RWPE1 (cell line): ENCODE measurements at regions not wholly inside any gene's neighbourhood (a gene's known extent, or its start where the extent isn't known, plus 50 kb on each side); places are given as distances from the start of the nearest gene placed in this dataset.

Source experiments
- CTCF ChIA-PET: fragments of 350-600 bp; sonication (Branson Sonifier 250); formaldehyde crosslinking; extraction: SDS; loops from one replicate; lab custom pipeline; 2021; lab: Yijun Ruan, JAX
- POLR2A ChIA-PET: fragments of 400-600 bp; formaldehyde crosslinking; extraction: SDS; loops from one replicate; lab custom pipeline; 2020; ENCODE audit warnings: antibody characterized with exemption; ENCODE audit not compliant: low non-redundant PET; lab: Yijun Ruan, JAX
- DNase-seq: peaks from one replicate; pipeline ENCODE4 v3.0.0; 2012; ENCODE audit warnings: low spot score
- H3K27ac ChIP-seq: fragments of 450-650 bp; 2 replicates; pipeline ENCODE4 v1.5.1; 2017
- TF ChIP-seq, protein P1 (sequence below): fragments of 450-650 bp; conservative IDR thresholded peaks from 2 replicates; pipeline ENCODE4 v1.5.1; 2017; ENCODE audit warnings: low read depth, mild to moderate bottlenecking

DNA sequence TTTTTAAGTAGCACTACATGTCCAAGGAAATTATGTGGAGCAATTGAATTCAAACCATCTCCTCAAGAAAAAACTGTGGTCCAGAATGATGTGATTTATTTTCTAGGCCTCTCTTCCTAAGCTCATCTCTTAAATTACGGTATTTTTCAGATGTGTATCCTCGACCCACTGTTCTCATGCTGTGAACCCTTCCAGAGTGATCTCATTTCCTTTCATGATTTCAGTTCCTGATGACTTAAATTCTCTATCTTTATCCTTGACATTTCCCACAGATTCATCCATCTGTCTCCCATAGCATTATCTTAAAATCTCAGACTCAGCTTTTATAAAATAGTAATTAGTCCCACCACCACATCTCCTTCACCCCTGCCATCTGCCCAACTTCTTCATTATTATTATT, 117.6 kb upstream of the SPRY2 start:
- H3K27ac ChIP-seq, result no peak overlapping the region
- TF ChIP-seq, protein P1, sequence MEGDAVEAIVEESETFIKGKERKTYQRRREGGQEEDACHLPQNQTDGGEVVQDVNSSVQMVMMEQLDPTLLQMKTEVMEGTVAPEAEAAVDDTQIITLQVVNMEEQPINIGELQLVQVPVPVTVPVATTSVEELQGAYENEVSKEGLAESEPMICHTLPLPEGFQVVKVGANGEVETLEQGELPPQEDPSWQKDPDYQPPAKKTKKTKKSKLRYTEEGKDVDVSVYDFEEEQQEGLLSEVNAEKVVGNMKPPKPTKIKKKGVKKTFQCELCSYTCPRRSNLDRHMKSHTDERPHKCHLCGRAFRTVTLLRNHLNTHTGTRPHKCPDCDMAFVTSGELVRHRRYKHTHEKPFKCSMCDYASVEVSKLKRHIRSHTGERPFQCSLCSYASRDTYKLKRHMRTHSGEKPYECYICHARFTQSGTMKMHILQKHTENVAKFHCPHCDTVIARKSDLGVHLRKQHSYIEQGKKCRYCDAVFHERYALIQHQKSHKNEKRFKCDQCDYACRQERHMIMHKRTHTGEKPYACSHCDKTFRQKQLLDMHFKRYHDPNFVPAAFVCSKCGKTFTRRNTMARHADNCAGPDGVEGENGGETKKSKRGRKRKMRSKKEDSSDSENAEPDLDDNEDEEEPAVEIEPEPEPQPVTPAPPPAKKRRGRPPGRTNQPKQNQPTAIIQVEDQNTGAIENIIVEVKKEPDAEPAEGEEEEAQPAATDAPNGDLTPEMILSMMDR, result no peak
- ChIA-PET POLR2A (no interaction called here), CTCF (no interaction called here)
- DNase-seq, result no peak

DNA sequence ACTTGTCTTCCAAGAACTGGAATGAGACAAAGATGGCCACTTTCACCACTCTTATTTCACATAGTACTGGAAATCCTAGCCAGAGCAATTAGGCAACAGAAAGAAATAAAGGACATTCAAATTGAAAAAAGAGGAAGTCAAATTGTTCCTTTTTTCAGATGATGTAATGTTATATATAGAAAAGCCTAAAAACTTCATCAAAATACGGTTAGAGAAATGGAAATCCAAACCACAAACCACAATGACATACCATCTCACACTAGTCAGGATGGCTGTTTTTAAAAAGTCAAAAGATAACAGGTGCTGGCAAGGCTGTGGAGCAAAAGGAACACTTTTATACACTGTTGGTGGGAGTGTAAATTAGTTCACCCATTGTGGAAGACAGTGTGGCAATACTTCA, 113.3 kb upstream of the SPRY2 start:
- DNase-seq, result no peak
- ChIA-PET CTCF (interaction anchor here (0.7 kb wide), 1 partner anchor 165 kb away, joined by 4 read pairs; no protein-coding TSS in a partner anchor), POLR2A (no interaction called here)
- no peak overlapping the region for H3K27ac ChIP-seq
- TF ChIP-seq, protein P1, result no peak

DNA sequence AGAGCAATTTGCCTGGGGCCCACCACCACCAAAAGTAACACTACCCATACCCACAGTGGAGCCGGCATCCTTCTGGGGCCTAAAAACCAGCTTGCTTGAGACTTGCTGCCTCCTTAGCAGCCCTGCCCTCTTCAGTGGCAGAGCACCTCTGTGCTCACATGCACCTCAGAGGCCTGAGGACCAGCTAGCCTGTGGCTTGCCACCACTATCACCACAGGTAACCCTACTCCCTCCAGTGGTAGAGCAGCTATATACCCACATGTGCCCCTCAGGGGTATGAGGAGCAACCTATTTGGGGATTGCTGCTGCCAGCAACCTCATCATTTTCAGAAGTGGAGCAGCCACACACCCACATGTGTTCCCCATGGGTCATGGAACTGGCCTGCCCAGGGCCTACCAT, 111.4 kb upstream of the SPRY2 start:
- ChIA-PET POLR2A (no interaction called here), CTCF (no interaction called here)
- DNase-seq, result no peak
- TF ChIP-seq, protein P1, result no peak
- H3K27ac ChIP-seq, result no peak overlapping the region

DNA sequence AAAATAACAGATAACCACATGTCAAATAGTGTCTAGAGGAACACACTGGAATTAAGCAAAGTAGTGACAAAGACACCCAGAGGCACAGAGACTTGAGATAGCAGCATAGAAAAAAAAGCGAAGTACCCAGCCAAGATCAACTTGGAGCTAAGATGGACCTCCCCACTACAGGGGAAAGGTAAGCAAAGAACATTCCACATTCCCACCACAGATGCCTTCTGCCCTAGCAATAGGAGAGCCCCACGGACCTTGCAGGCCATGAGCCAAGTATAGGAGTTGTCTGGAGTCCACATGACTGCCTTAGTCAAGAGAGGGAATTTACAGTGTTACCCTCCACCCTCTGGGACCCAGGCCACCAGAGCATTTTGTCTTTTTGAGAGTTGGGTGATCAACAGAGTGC, 110.7 kb upstream of the SPRY2 start:
- CTCF ChIA-PET, result no interaction called here
- POLR2A ChIA-PET, result no interaction called here
- H3K27ac ChIP-seq, result no peak overlapping the region
- TF ChIP-seq, protein P1, result no peak
- DNase-seq, result no peak

DNA sequence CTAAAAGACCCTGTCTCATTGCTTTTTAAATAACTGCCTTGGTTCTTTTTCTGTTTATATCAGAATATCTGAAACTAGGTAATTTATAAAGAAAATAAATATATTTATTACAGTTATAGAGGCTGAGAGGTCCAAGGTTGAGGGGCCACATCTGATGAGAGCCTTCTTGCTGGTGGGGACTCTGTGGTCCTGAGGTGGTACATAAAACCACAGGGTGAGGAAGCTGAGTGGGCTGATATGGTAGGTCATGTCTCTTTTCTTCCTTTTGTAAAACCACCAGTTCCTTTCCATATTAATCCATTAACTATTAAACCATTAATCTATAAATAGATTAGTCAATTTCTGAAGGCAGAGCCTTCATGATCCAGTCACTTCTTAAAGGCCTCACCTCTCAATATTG, 109.5 kb upstream of the SPRY2 start:
- no peak overlapping the region for H3K27ac ChIP-seq
- ChIA-PET CTCF (interaction anchor here (0.7 kb wide), 1 partner anchor 1208 kb away, joined by 5 read pairs; no protein-coding TSS in a partner anchor), POLR2A (no interaction called here)
- TF ChIP-seq, protein P1, result no peak
- no peak for DNase-seq

DNA sequence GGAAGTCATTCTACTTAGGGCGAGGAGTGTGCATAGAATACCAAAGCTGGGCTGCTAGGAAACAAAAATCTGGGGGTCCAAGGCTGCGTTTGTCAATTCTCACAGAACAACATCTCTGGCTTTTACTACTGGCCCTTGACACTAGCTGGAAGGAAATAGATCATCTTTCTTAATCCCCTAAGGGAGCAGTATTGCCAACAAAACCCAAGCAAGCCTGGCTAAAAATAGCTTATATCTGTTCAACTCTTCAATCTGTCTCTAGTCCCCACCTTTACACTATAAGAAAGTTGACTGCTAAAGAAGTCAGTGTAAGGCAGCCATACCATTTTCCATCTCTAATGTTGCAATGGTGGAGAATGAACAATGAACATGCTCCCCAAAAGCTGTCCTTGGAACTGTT, 107.8 kb upstream of the SPRY2 start:
- DNase-seq, result no peak
- ChIA-PET CTCF (no interaction called here), POLR2A (no interaction called here)
- TF ChIP-seq, protein P1, result no peak
- H3K27ac ChIP-seq, result no peak overlapping the region

DNA sequence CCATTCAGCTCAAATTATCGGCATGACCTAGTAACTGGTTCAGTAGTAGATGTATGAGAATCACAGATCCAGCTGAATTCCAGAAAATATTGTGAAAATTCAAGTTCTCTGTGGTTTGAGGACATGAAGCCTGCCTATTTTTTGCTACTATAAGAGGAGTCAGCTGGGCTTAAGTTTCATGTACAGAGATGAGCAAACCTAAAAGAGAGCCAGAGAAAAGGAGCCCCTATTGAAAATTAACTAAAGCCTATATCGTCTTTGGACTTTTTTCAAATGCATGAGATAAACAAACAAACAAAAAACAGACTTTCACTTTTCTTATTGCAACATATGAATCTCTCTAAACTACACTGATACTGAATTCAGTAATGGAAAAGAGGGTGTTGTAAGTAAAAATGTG, 106.8 kb upstream of the SPRY2 start:
- ChIA-PET CTCF (no interaction called here), POLR2A (no interaction called here)
- no peak overlapping the region for H3K27ac ChIP-seq
- TF ChIP-seq, protein P1, result no peak
- DNase-seq, result no peak
